GM19463 (cell line): ENCODE measurements at regions not wholly inside any gene's neighbourhood (a gene's known extent, or its start where the extent isn't known, plus 50 kb on each side); places are given as distances from the start of the nearest gene placed in this dataset.
"Not testable (repeated sequence)": the region's sequence is repeated elsewhere in the genome, so short reads cannot be mapped to it uniquely, and the experiment has no call there.

Experiments
- ATAC-seq: cut with Tn5 transposase; IDR thresholded peaks from one replicate; pipeline ENCODE4 v1.9.1; 2021; ENCODE audit warnings: mild to moderate bottlenecking, moderate library complexity; ENCODE audit not compliant: unreplicated experiment

- no peak for ATAC-seq
Measured at GRCh38 chr5:163874431-163874830, 369.0 kb downstream of the MAT2B start.

DNA sequence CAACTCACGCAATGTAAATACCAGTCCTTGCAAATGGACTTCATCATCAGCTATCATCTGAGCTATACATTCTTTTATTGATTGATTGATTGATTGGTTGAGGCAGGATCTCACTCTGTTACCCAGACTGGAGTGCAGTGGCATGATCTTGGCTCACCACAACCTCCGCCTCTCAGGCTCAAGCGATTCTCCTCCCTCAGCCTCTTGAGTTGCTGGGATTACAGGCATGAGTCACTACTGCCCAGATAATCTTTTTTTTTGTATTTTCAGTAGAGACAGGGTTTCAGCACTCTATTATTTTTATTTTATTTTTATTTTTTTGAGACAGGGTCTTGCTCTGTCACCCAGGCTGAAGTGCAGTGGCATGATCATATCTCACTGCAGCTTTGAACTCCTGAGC, 369.5 kb downstream of the MAT2B start:
- not testable (repeated sequence) for ATAC-seq

GRCh38 chr5:163877865-163878264, 372.4 kb downstream of the MAT2B start:
- no peak for ATAC-seq

DNA sequence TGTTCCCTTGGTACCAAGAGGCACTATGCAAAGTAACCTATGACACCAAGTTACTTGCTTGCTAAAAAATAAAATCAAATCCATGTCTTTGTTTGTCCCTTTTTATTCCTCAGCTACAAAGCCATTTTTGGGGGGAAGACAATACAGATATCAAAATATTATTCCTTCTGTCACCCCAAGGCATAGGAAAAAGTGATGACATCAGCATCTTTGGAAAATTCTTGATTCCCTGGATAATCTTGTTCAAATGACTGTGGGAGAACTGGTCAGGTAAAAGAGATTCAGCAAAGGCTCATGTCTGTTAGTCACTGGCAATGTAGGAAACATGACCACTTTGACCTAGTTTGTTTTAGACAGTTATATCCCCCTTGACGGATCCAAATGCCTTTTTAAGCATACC, 373.1 kb downstream of the MAT2B start:
- ATAC-seq: no peak

- ATAC-seq: no peak
Measured at GRCh38 chr5:163880302-163880701, 374.9 kb downstream of the MAT2B start.

DNA sequence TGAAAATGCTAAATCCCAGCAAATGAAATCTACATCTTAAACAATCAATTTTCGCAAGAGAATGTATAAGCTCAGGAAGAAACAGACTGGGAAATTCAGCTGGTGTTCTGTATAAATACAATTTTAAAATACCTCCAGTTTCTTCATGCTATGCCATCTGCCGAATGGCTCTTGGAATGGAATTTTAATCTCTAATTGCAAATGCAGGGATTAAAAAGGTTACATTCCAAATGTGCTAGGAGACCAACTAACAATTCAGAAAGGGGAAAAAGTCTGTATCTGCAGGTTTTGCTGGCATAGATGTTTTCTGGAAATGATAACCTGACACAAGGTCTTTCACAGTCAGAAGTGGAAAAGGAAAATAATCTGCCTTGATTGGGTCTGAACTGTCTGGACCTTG, 379.7 kb downstream of the MAT2B start:
- no peak for ATAC-seq

DNA sequence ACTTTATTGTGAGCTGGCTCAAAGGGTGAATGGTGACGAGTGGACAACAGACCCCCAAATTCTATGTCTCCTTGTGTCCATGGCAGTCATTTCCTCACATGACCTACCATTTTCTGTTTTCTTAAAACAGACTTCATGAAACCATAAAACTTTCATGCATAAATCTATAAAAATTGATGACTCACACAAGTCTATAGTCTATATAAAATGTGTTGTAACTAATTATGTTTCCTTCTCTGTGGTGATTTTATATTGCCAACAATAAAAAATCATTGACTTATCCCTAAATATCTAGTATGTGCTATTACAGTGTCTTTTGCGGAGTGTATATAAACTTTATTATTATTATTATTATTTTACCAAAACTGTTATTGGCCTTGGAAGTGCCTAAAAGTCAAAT, 382.4 kb downstream of the MAT2B start:
- ATAC-seq: no peak

GRCh38 chr5:163888366-163888765, 382.9 kb downstream of the MAT2B start:
- ATAC-seq: no peak

DNA sequence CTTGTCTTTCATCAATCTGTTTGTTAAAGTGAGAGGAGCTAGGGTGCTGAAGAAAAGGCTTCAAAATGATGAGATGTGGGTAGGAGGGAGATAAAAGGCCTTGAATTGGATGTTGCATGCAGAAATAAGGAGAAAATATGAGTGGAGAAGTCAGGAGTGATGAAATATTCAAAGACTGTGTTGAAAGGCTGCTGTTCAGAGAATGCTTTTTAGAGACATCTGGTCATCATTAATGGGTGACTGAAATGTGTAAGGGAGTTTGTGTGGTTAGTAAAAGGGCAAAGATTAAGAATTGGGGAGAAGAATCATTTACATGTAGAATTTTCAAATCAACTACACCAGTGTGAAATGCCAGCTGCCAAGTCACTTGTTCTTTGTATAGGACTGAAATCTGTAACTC, 383.9 kb downstream of the MAT2B start:
- no peak for ATAC-seq

DNA sequence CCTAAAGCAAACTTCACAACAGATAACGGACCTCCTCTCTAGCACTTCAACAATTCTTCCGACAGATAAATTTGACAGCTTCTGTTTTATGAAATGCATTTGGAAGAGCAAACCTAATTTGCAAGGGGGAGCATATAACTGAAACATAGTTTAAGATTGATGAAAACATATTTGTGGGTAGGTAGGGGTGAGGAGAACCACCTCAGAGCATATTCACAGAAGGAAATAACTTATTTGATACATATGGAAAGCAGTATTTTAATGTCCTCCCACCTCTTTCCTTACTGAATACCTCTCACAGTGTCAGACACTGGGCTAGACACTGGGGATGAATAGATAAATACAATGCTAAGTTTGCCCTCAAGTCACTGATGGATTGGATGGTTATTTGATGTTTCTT, 384.8 kb downstream of the MAT2B start:
- ATAC-seq: no peak

- no peak for ATAC-seq
Measured at GRCh38 chr5:163893281-163893680, 387.9 kb downstream of the MAT2B start.

- no peak for ATAC-seq
Measured at GRCh38 chr5:163894645-163895044, 389.2 kb downstream of the MAT2B start.

GRCh38 chr5:163898873-163899272, 393.5 kb downstream of the MAT2B start:
- ATAC-seq: no peak

GRCh38 chr5:163907783-163908182, 402.4 kb downstream of the MAT2B start:
- ATAC-seq: not testable (repeated sequence)

DNA sequence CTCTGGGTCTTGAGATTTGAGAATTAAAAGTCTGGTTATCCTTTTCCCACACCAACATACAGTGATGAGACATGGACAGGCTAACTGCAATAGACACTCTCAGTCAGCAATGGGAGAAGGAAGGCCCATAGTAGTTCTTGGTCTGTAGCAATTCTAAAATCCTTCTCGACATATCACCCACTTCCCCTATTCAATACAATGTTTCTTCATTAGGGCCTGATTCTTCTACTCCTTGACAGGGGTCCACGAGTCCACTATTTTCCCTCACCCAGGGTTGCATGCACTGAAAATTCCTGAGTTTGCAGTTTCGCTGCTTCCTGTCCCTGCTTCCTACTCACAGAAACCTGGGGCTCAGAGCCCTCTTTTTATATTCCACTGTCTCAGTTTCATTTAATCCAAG, 402.8 kb downstream of the MAT2B start:
- ATAC-seq: no peak

GRCh38 chr5:163910226-163910625, 404.8 kb downstream of the MAT2B start:
- no peak for ATAC-seq

- ATAC-seq: no peak
Measured at GRCh38 chr5:163912046-163912445, 406.6 kb downstream of the MAT2B start.

DNA sequence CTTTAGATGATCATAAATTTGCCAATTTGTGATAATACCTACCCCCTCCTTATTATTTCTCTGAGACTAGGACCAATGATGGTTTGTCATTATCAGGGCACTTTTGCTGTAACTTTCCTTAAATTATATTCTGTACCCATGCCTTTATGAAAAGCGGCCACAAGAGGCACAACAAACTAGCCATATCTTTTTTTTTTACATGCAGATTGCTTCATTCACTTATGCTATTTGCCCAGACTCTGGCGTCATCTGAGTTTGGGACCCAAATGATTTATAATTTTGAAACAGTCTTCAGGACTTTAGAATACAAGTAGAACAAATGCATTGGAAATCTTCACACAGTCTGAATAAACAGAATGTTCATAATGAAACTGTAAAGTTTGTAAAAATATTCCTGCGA, 408.1 kb downstream of the MAT2B start:
- ATAC-seq: no peak

DNA sequence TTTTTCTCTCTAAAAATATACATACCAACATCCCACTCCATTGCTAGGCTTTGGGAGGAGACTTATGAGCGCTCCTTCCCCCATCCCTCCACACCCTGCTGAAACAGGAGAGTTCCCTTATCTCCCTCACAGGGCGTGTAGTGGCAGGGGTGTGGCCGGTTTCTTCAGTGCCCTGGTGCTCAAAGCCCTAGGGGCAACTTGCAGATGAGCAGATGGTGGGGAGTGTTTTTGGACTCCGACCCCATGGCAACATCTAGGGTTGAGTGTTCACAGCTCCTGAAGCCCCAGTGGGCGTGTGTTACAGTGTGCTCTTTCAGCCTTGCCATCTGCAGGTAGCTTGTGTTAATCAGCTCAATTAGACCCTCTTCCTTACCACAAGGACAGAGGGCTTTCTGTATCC, 409.5 kb downstream of the MAT2B start:
- ATAC-seq: peak; percentile 44

DNA sequence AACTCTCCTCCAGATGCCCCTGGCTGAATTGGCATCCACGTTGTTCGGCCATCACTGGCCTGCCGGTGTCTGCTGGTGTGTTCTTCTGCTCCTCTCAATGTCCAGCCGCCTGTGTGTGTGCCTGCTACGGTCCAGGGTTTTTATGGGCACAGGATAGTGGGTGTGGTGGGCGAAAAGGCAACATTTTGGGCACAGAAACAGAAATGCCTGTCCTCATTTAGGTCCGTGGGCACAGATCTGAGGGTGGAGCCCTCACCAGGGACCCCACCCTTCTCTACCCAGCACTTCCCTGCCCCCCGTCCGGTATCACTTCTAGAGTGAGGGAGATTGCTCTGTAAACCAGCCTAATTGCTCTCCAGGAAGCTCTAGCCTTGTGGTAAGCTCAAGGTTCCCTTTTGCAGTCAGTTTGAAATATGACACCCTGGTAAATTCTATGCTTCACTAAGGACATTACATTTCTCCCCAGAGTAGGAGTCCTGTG, 410.1 kb downstream of the MAT2B start:
- ATAC-seq: peak; percentile 53

GRCh38 chr5:163916376-163916775, 411.0 kb downstream of the MAT2B start:
- peak; percentile 79 for ATAC-seq

- ATAC-seq: no peak
Measured at GRCh38 chr5:163916861-163917260, 411.4 kb downstream of the MAT2B start.

- no peak for ATAC-seq
Measured at GRCh38 chr5:163917747-163918146, 412.3 kb downstream of the MAT2B start.

DNA sequence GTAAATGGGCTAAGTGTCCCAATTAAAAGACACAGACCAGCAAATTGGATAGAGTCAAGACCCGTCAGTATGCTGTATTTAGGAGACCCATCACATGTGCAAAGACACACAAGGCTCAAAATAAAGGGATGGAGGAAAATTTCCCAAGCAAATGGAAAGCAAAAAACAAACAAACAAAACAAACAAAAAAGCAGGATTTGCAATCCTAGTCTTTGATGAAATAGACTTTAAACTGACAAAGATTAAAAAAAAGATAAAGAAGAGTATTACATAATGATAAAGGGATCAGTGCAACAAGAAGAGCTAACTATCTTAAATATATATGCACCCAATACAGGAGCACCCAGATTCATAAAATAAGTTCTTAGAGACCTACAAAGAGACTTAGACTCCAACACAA, 429.6 kb downstream of the MAT2B start:
- ATAC-seq: not testable (repeated sequence)
